ENCODE measurements at regions not wholly inside any gene's neighbourhood (a gene's known extent, or its start where the extent isn't known, plus 50 kb on each side); places are given as distances from the start of the nearest gene placed in this dataset.

- no peak for DNase-seq
- no peak for TF ChIP-seq CTCF (IDR thresholded peaks at IDR 0.05; ENCODE audit: insufficient read depth in 1 of 2, low read depth in 1 of 2, low read length in 1 of 2, severe bottlenecking in 1 of 2, unreplicated experiment in 1 of 2)
- H3K27me3 ChIP-seq (replicated peaks; ENCODE audit: control insufficient read depth, insufficient read depth, low read length): no peaks in the 10 kb centered on the region
- ChIA-PET CTCF (no interaction called here), POLR2A (no interaction called here)
- H3K27ac Mint-ChIP-seq (ENCODE audit: unreplicated experiment): no peak overlapping the region
- H3K4me1 Mint-ChIP-seq (ENCODE audit: low read depth, unreplicated experiment): no peaks in the 10 kb centered on the region
- H3K4me3 ChIP-seq (ENCODE audit: low read depth, low read length): no peak overlapping the region
- BruUV-seq (replicated peaks): no TSS peak
- no peaks in the 10 kb centered on the region; the same call in 1 of the 2 replicates for H3K9me3 ChIP-seq
- H3K9me3 Mint-ChIP-seq (ENCODE audit: unreplicated experiment): peaks cover 24% of the 10 kb centered on the region
- intact Hi-C loops (cut with micrococcal nuclease; ENCODE audit: unreplicated experiment): no loop called here
- H3K27me3 Mint-ChIP-seq (ENCODE audit: insufficient read depth, unreplicated experiment): no peaks in the 10 kb centered on the region
- H3K36me3 ChIP-seq (ENCODE audit: control insufficient read depth, insufficient read depth, low read length): no peaks in the 10 kb centered on the region
- H3K36me3 Mint-ChIP-seq (ENCODE audit: insufficient read depth, unreplicated experiment): no peaks in the 10 kb centered on the region
- H3K4me1 ChIP-seq: no peaks in the 10 kb centered on the region
- no peak overlapping the region for H3K4me3 Mint-ChIP-seq (ENCODE audit: unreplicated experiment)
Measured at GRCh38 chr10:57119684-57120083, 758.6 kb upstream of the ZWINT start.

- peaks cover 10% of the 10 kb centered on the region for H3K9me3 Mint-ChIP-seq (ENCODE audit: unreplicated experiment)
- no peak overlapping the region for H3K4me3 ChIP-seq (ENCODE audit: low read depth, low read length)
- no peaks in the 10 kb centered on the region for H3K4me1 Mint-ChIP-seq (ENCODE audit: low read depth, unreplicated experiment)
- no peak for DNase-seq
- H3K27me3 ChIP-seq (replicated peaks; ENCODE audit: control insufficient read depth, insufficient read depth, low read length): no peaks in the 10 kb centered on the region
- no TSS peak for BruUV-seq (replicated peaks)
- no peak overlapping the region for H3K27ac Mint-ChIP-seq (ENCODE audit: unreplicated experiment)
- ChIA-PET POLR2A (interaction anchor here (0.5 kb wide), 1 partner anchor 120 kb away, joined by 3 read pairs; no protein-coding TSS in a partner anchor), CTCF (no interaction called here)
- TF ChIP-seq CTCF (IDR thresholded peaks at IDR 0.05; ENCODE audit: insufficient read depth in 1 of 2, low read depth in 1 of 2, low read length in 1 of 2, severe bottlenecking in 1 of 2, unreplicated experiment in 1 of 2): no peak
- no peaks in the 10 kb centered on the region for H3K9me3 ChIP-seq
- H3K4me3 Mint-ChIP-seq (ENCODE audit: unreplicated experiment): no peak overlapping the region
- no peaks in the 10 kb centered on the region for H3K27me3 Mint-ChIP-seq (ENCODE audit: insufficient read depth, unreplicated experiment)
- intact Hi-C loops (cut with micrococcal nuclease; ENCODE audit: unreplicated experiment): no loop called here
- no peaks in the 10 kb centered on the region for H3K4me1 ChIP-seq
- H3K36me3 Mint-ChIP-seq (ENCODE audit: insufficient read depth, unreplicated experiment): no peaks in the 10 kb centered on the region
- no peaks in the 10 kb centered on the region for H3K36me3 ChIP-seq (ENCODE audit: control insufficient read depth, insufficient read depth, low read length)
Measured at GRCh38 chr10:57113545-57113944, 752.5 kb upstream of the ZWINT start.

GRCh38 chr10:57102236-57102635 lies 741.2 kb upstream of the ZWINT start:
- no peak for TF ChIP-seq CTCF (IDR thresholded peaks at IDR 0.05; ENCODE audit: insufficient read depth in 1 of 2, low read depth in 1 of 2, low read length in 1 of 2, severe bottlenecking in 1 of 2, unreplicated experiment in 1 of 2)
- Mint-ChIP-seq H3K27me3 (ENCODE audit: insufficient read depth, unreplicated experiment) (no peaks in the 10 kb centered on the region), H3K36me3 (ENCODE audit: insufficient read depth, unreplicated experiment) (no peaks in the 10 kb centered on the region), H3K4me1 (ENCODE audit: low read depth, unreplicated experiment) (peaks cover 15% of the 10 kb centered on the region), H3K9me3 (ENCODE audit: unreplicated experiment) (peaks cover 19% of the 10 kb centered on the region), H3K4me3 (ENCODE audit: unreplicated experiment) (no peak overlapping the region), H3K27ac (ENCODE audit: unreplicated experiment) (no peak overlapping the region)
- Histone ChIP-seq H3K4me3 (ENCODE audit: low read depth, low read length) (no peak overlapping the region), H3K36me3 (ENCODE audit: control insufficient read depth, insufficient read depth, low read length) (no peaks in the 10 kb centered on the region), H3K9me3 (no peaks in the 10 kb centered on the region; the same call in 1 of the 2 replicates), H3K27me3 (replicated peaks; ENCODE audit: control insufficient read depth, insufficient read depth, low read length) (no peaks in the 10 kb centered on the region), H3K4me1 (peaks cover 15% of the 10 kb centered on the region)
- ChIA-PET POLR2A (no interaction called here), CTCF (no interaction called here)
- BruUV-seq (replicated peaks): no TSS peak
- peak; percentile 48 to 62 for DNase-seq
- intact Hi-C loops (cut with micrococcal nuclease; ENCODE audit: unreplicated experiment): no loop called here

Measured in Caco-2 (cell line).